Neural crest cell (in vitro differentiated cells): ENCODE measurements at regions not wholly inside any gene's neighbourhood (a gene's known extent, or its start where the extent isn't known, plus 50 kb on each side); places are given as distances from the start of the nearest gene placed in this dataset.
"Not testable (repeated sequence)": the region's sequence is repeated elsewhere in the genome, so short reads cannot be mapped to it uniquely, and the experiment has no call there.

Source experiments
- DNase-seq: peaks from one replicate; pipeline ENCODE4 v3.0.0; 2021; ENCODE audit warnings: low read depth, mixed read lengths, low spot score
- H3K27ac Mint-ChIP-seq: one replicate; pipeline ENCODE4 v1.8.0; 2021; ENCODE audit warnings: mild to moderate bottlenecking, mixed read lengths; ENCODE audit not compliant: unreplicated experiment
- H3K27me3 Mint-ChIP-seq: 2 replicates; pipeline ENCODE4 v1.8.0; 2021; ENCODE audit warnings: low read depth, mild to moderate bottlenecking, mixed read lengths
- H3K36me3 Mint-ChIP-seq: 2 replicates; pipeline ENCODE4 v1.8.0; 2021; ENCODE audit warnings: low read depth, mild to moderate bottlenecking, mixed read lengths
- H3K4me1 Mint-ChIP-seq: 2 replicates; pipeline ENCODE4 v1.8.0; 2021; ENCODE audit warnings: mixed read lengths
- H3K4me3 Mint-ChIP-seq: one replicate; pipeline ENCODE4 v1.8.0; 2021; ENCODE audit warnings: mild to moderate bottlenecking, mixed read lengths
- H3K9me3 Mint-ChIP-seq: 2 replicates; pipeline ENCODE4 v1.8.0; 2021; ENCODE audit warnings: mixed read lengths
- TF ChIP-seq, protein P1 (sequence below): fragments of 200-600 bp; sonication (generic); conservative IDR thresholded peaks from 2 replicates; pipeline ENCODE4 v1.5.0; 2021; ENCODE audit warnings: antibody characterized with exemption, mild to moderate bottlenecking

DNA sequence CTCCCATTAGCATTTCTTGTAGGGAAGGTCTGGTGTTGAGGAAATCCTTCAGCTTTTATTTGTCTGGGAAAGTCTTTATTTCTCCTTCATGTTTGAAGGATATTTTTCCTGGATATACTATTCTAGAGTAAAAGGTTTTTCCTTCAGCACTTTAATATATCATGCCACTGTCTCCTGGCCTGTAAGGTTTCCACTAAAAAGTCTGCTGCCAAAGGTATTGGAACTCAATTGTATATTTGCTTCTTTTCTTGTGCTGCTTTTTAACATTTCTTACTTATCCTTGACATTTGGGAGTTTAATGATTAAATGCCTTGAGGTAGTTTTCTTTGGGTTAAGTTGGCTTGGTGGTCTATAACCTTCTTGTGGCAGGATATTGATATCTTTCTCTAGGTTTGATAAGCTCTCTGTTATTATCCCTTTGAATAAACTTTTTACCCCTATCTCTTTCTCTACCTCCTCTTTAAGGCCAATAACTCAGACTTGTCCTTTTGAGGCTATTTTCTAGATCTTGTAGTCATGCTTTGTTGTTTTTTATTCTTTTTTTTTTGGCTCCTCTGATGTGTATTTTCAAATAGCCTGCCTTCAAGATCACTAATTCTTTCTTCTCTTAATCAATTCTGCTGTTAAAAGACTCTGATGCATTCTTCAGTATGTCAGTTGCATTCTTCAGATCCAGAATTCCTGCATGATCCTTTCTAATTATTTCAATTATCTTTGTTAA, 225.0 kb upstream of the ZNF217 start:
- Mint-ChIP-seq H3K9me3 (peaks cover 7% of the 10 kb centered on the region), H3K27me3 (no peaks in the 10 kb centered on the region), H3K36me3 (peaks cover 3% of the 10 kb centered on the region), H3K27ac (no peak overlapping the region), H3K4me3 (no peak overlapping the region), H3K4me1 (no peaks in the 10 kb centered on the region)
- DNase-seq: no peak
- TF ChIP-seq, protein P1, sequence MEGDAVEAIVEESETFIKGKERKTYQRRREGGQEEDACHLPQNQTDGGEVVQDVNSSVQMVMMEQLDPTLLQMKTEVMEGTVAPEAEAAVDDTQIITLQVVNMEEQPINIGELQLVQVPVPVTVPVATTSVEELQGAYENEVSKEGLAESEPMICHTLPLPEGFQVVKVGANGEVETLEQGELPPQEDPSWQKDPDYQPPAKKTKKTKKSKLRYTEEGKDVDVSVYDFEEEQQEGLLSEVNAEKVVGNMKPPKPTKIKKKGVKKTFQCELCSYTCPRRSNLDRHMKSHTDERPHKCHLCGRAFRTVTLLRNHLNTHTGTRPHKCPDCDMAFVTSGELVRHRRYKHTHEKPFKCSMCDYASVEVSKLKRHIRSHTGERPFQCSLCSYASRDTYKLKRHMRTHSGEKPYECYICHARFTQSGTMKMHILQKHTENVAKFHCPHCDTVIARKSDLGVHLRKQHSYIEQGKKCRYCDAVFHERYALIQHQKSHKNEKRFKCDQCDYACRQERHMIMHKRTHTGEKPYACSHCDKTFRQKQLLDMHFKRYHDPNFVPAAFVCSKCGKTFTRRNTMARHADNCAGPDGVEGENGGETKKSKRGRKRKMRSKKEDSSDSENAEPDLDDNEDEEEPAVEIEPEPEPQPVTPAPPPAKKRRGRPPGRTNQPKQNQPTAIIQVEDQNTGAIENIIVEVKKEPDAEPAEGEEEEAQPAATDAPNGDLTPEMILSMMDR: no peak

DNA sequence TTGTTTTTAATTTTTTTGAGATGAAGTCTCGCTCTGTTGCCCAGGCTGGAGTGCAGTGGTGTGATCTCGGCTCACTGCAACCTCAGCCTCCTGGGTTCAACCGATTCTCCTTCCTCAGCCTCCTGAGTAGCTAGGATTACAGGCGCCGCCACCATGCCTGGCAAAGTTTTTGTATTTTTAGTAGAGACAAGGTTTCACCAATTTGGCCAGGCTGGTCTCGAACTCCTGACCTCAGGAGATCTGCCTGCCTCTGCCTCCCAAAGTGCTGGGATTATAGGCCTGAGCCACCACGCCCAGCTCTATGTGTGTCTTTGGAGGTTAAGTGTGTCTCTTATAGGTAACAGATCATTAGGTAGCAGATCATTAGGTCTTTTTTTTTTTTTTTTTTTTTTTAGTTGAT, 223.9 kb upstream of the ZNF217 start:
- DNase-seq, H3K27ac Mint-ChIP-seq, H3K4me3 Mint-ChIP-seq, H3K27me3 Mint-ChIP-seq, H3K9me3 Mint-ChIP-seq, H3K4me1 Mint-ChIP-seq, H3K36me3 Mint-ChIP-seq: not testable (repeated sequence)

DNA sequence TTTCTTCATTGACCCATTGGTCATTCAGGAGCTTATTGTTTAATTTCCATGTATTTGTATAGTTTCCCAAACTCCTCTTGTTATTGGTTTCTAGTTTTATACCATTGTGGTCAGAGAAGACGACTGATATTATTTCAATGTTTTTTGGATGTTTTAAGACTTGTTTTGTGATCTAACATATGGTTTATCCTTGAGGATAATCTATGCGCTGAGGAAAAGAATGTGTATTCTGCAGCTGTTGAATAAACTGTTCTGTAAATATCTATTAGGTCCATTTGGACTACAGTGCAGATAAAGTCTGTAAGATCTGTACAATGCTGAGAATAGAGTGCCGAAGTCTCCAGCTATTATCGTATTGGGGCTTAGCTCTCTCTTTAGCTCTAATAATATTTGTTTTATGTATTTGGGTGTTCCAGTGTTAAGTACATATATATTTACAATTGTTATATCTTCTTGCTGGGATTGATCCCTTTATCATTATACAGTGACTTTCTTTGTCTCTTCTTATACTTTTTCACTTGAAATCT, 223.3 kb upstream of the ZNF217 start:
- Mint-ChIP-seq H3K4me3 (no peak overlapping the region), H3K4me1 (no peaks in the 10 kb centered on the region), H3K36me3 (peaks cover 3% of the 10 kb centered on the region), H3K27me3 (no peaks in the 10 kb centered on the region), H3K9me3 (peaks cover 4% of the 10 kb centered on the region), H3K27ac (no peak overlapping the region)
- TF ChIP-seq, protein P1: no peak
- DNase-seq: no peak

DNA sequence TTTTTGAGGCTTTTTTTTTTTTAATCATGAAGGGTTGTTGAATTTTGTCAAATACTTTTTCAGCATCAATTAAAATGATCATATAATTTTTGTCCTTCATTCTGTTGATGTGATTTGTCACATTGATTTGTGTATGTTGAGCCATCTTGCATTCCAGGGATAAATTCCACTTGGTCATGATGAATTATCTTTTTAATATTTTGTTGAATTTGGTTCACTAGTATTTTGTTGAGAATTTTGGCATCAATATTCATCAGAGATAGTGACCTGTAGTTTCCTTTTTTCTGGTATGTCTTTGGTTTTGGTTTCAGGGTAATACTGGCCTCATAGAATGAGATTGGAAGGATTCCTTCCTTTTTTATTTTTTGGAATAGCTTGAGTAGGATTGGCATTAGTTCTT, 221.9 kb upstream of the ZNF217 start:
- no peaks in the 10 kb centered on the region for H3K27me3 Mint-ChIP-seq
- H3K36me3 Mint-ChIP-seq: peaks cover 3% of the 10 kb centered on the region
- H3K9me3 Mint-ChIP-seq: peaks cover 4% of the 10 kb centered on the region
- no peak overlapping the region for H3K27ac Mint-ChIP-seq
- no peak overlapping the region for H3K4me3 Mint-ChIP-seq
- TF ChIP-seq, protein P1: no peak
- no peaks in the 10 kb centered on the region for H3K4me1 Mint-ChIP-seq
- no peak for DNase-seq

DNA sequence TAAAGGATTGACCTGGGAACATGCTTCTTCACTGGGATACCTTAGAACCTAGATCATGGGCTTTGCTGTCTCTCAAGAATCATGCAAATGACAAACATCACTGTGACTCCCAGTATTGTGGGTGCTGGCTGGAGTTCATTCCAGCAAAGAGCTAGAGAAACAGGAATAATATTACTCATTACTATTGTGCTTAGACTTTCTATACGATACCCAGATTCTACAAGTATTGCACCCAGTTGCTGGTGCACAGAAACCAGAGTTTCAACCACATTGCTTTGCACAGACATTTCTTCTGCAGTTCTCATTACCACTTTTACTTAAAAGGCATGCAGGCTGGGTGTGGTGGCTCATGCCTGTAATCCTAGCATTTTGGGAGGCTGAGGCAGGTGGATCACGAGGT, 220.4 kb upstream of the ZNF217 start:
- Mint-ChIP-seq H3K36me3 (no peaks in the 10 kb centered on the region), H3K9me3 (no peaks in the 10 kb centered on the region), H3K4me3 (no peak overlapping the region), H3K27ac (no peak overlapping the region), H3K27me3 (no peaks in the 10 kb centered on the region), H3K4me1 (peaks cover 7% of the 10 kb centered on the region)
- no peak for DNase-seq
- TF ChIP-seq, protein P1: no peak

DNA sequence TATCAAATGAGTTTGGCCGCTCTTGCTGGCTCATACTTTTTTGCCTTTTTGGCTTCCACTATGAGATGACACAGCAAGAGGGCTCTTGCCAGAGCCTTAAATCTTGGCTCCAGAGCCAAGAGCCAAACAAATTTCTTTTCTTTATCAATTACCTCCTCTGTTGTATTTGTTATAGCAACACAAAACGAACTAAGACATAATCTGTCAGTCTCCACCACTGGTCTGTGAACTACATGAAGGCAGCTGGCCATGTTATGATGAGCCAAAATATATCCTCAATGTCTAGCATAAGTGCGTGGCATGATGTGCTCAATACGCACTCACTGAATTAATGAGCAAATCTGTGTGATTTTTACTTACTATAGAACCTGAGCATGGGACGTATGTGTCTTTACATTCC, 220.0 kb upstream of the ZNF217 start:
- Mint-ChIP-seq H3K27ac (no peak overlapping the region), H3K4me3 (no peak overlapping the region), H3K27me3 (no peaks in the 10 kb centered on the region)

More for the DNA sequence above, 220.0 kb upstream of the ZNF217 start:
- peaks cover 8% of the 10 kb centered on the region for H3K4me1 Mint-ChIP-seq
- DNase-seq: no peak
- no peaks in the 10 kb centered on the region for H3K9me3 Mint-ChIP-seq
- no peaks in the 10 kb centered on the region for H3K36me3 Mint-ChIP-seq
- TF ChIP-seq, protein P1: no peak
